ENCODE measurements at regions not wholly inside any gene's neighbourhood (a gene's known extent, or its start where the extent isn't known, plus 50 kb on each side); places are given as distances from the start of the nearest gene placed in this dataset.
"Not testable (repeated sequence)": the region's sequence is repeated elsewhere in the genome, so short reads cannot be mapped to it uniquely, and the experiment has no call there.

GRCh38 chr17:20916383-20916782, 126.4 kb downstream of the USP22 start:
- DNase-seq: no peak

GRCh38 chr17:20917610-20918306, 125.1 kb downstream of the USP22 start:
- DNase-seq: not testable (repeated sequence)

GRCh38 chr17:20920095-20920814, 122.6 kb downstream of the USP22 start:
- no peak for DNase-seq

- no peak for DNase-seq
Observed at GRCh38 chr17:20920815-20921199, 122.0 kb downstream of the USP22 start.

- no peak for DNase-seq
Observed at GRCh38 chr17:20922128-20922670, 120.6 kb downstream of the USP22 start.

DNA sequence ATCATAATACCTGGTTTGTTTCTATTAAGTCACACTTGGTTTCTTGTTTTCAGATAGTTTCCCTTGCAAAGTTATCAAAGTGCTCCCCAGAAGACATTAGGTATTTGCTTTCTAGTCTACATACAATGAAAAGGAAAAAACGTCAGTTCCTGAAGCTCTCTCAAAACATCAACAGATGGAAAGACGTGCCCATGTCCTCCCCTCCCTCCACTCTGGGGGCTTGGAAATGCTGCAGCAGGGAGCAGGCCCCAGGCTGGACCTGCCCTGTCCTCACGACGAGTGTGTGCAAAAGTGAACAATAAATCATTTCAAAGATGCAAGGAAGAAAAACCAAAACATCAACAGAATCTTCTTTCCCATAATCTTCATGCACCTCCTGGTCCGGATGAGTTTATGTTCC, 118.5 kb downstream of the USP22 start:
- DNase-seq: no peak

GRCh38 chr17:20925091-20925490, 117.7 kb downstream of the USP22 start:
- DNase-seq: no peak

- DNase-seq: no peak
Observed at GRCh38 chr17:20925954-20926353, 116.9 kb downstream of the USP22 start.

DNA sequence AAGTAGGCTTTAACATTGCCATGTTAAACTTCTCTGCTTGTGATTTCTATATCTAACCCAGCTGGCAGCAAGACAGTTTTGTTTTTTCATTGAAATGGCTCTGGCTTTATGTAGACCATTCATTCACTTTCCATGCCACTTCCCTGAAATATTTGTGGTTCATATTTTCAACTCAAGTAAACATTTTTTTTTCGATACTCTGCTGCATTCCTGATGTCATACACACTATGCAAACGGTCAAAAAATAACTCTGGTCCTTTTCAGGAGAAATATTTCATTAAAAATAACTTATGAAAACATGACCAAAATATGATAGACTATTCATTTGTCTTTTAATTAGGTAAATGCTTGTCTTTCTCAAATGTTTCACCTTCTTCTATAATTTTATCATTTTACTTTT, 116.3 kb downstream of the USP22 start:
- no peak for DNase-seq

DNA sequence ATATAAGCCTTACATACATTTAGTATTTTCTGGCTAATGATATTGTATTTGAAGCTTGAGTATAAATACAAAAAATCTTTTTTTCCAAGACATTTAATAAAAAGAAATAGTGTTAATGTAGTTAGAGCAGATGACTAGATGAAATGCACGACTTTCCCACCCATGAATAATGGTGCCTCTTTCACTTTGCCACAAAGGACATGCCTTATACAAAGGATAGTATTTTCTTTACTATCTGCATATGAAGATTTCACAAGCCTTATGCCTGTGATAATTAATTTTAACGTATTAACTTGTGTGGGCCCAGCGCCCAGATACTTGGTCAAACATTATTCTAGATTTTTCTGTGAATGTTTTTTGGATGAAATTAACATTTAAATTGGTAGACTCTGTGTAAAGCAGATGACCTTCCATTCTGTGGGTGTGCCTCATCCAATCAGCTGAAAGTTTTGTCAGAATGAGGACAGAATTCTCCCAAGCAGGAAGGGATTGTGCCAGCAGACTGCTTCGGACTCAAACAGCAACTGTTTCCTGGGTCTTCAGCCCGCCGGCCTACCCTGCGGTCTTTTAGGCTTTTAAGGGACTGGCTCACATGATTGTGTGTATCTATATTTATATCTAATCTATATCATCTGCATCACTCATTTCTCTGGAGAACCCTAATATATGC, 115.4 kb downstream of the USP22 start:
- no peak for DNase-seq

GRCh38 chr17:20929334-20929733, 113.5 kb downstream of the USP22 start:
- DNase-seq: no peak

GRCh38 chr17:20930081-20930760, 112.6 kb downstream of the USP22 start:
- DNase-seq: no peak

GRCh38 chr17:20933040-20933439, 109.8 kb downstream of the USP22 start:
- DNase-seq: not testable (repeated sequence)

- no peak for DNase-seq
Observed at GRCh38 chr17:20934288-20934687, 108.5 kb downstream of the USP22 start.

DNA sequence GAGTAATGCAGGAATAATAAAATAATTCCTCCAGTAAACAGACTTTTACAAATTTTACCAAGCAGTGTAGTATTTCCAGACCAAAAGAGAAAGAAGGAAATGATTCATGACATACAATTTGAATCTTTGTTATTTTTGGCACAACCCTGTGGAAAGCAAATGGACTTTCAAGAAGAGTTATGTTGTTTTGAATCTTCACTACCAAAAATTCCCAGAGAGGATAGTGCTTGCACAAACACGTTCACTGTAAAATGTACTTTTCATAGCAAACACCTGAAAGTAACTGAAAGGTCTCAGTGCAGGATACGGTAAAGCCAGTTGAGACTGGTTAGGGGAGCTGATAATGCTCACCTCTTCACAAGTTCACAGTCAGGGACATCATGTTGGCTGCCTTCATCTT, 107.1 kb downstream of the USP22 start:
- no peak for DNase-seq

DNA sequence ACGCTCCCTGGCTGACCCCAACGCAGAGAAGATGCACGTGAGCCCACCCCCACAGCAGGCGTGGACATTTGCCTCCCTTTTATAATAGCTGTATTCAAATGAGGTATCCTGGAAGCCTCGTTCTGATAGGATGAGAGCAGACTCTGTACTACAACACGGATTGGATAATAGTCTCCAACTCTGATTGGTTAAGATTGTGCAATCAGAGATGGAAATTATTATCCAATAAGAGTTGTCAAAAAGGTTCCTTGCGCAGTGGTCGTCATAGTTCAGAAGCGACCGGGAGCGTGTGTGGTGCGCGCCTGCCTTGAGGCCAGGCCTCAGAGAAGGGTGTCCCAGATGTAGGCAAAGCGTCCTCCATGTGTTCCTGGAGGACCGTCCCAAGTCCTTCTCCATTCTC, 104.6 kb downstream of the USP22 start:
- no peak for DNase-seq

GRCh38 chr17:20938988-20939615, 103.7 kb downstream of the USP22 start:
- no peak for DNase-seq

GRCh38 chr17:20941872-20942271, 100.9 kb downstream of the USP22 start:
- DNase-seq: no peak

GRCh38 chr17:20944014-20944865, 98.6 kb downstream of the USP22 start:
- DNase-seq: no peak

DNA sequence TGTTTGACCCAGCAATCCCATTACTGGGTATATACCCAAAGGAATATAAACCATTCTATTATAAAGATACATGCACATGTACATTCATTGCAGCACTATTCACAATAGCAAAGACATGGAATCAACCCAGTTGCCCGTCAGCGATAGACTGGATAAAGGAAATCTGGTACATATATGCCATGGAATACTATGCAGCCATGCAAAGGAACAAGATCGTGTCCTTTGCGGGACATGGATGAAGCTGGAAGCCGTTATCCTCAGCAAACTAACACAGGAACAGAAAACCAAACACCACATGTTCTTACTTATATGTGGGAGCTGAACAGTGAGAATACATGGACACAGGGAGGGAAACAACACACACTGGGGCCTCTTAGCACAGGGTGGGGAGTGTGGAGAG, 95.1 kb downstream of the USP22 start:
- not testable (repeated sequence) for DNase-seq

DNA sequence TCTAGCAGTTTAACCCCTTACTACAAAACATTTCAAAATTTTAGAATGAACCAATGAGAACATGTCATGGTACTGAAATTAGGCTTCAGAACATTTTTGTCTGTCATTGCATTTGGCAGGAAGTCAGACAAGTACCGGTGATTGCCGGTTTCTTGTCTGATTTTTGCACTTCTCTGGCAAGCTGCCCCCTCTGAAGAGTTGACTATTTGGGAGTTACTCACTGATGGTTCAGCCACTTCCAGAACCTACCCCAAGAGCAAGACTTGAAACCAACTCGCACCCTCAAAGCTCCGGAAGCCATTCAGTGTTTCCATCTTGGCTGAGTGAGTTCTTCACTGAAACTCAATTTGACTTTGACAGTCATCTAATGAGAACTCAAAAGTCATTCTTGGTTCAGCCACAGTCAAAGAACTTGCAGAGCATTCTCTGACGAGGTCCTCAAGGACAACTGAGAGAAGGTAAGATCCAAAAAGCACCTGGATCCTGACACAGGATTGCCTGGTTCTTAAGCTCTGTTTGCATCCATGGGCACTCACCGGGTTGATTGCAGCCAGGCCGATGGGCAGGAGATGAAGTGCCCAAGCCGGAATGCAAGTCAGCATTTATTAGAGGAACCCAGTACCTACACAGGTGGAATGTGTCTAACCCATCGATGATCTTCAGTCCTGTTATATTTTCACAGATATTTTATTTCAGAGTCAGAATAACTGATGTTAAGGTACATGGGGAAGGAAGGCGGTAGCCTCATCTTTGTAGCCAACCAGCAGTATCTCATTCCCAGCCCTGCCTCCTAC, 93.6 kb downstream of the USP22 start:
- no peak for DNase-seq
